HUES6 (cell line): ENCODE measurements at regions not wholly inside any gene's neighbourhood (a gene's known extent, or its start where the extent isn't known, plus 50 kb on each side); places are given as distances from the start of the nearest gene placed in this dataset.

Source experiments
- H3K27ac ChIP-seq: 2 replicates; pipeline ENCODE4 v1.7.0; 2013; ENCODE audit warnings: low read depth, mild to moderate bottlenecking, low read length, inconsistent platforms
- H3K27me3 ChIP-seq: 2 replicates; pipeline ENCODE4 v1.6.1; 2013; ENCODE audit warnings: low read length; ENCODE audit not compliant: control insufficient read depth, insufficient read depth
- H3K36me3 ChIP-seq: 2 replicates; pipeline ENCODE4 v1.6.1; 2013; ENCODE audit warnings: low read length; ENCODE audit not compliant: control insufficient read depth, insufficient read depth
- H3K4me1 ChIP-seq: 2 replicates; pipeline ENCODE4 v1.6.1; 2013; ENCODE audit warnings: low read length; ENCODE audit not compliant: control insufficient read depth, insufficient read depth
- H3K4me3 ChIP-seq: 2 replicates; pipeline ENCODE4 v1.5.1; 2013; ENCODE audit warnings: low read depth, low read length
- H3K9ac ChIP-seq: one replicate; pipeline ENCODE4 v1.6.1; 2013; ENCODE audit warnings: mild to moderate bottlenecking, low read length
- H3K9me3 ChIP-seq: 2 replicates; pipeline ENCODE4 v1.6.1; 2013; ENCODE audit warnings: low read depth, low read length; ENCODE audit not compliant: control insufficient read depth, insufficient read depth

- Histone ChIP-seq H3K27ac (no peak overlapping the region), H3K4me3 (no peak overlapping the region), H3K4me1 (peaks cover 12% of the 10 kb centered on the region)
Observed at GRCh38 chr9:73079326-73079725, 72.3 kb upstream of the ANXA1 start.

GRCh38 chr9:73077625-73078030 lies 74.0 kb upstream of the ANXA1 start:
- H3K4me1 ChIP-seq = peaks cover 12% of the 10 kb centered on the region
- no peak overlapping the region for H3K4me3 ChIP-seq
- H3K27ac ChIP-seq = no peak overlapping the region
- no peaks in the 10 kb centered on the region for H3K27me3 ChIP-seq
- no peaks in the 10 kb centered on the region for H3K9me3 ChIP-seq
- no peaks in the 10 kb centered on the region for H3K36me3 ChIP-seq
- H3K9ac ChIP-seq = no peak overlapping the region

More at GRCh38 chr9:73079326-73079725, 72.3 kb upstream of the ANXA1 start:
- H3K36me3 ChIP-seq = no peaks in the 10 kb centered on the region
- H3K27me3 ChIP-seq = no peaks in the 10 kb centered on the region
- no peak overlapping the region for H3K9ac ChIP-seq
- no peaks in the 10 kb centered on the region for H3K9me3 ChIP-seq

- no peak overlapping the region for H3K9ac ChIP-seq
- no peaks in the 10 kb centered on the region for H3K27me3 ChIP-seq
- no peaks in the 10 kb centered on the region for H3K9me3 ChIP-seq
- H3K4me3 ChIP-seq = no peak overlapping the region
- no peaks in the 10 kb centered on the region for H3K36me3 ChIP-seq
- H3K27ac ChIP-seq = no peak overlapping the region
- peaks cover 12% of the 10 kb centered on the region for H3K4me1 ChIP-seq
Observed at GRCh38 chr9:73076970-73077369, 74.7 kb upstream of the ANXA1 start.

GRCh38 chr9:73074176-73074708 lies 77.4 kb upstream of the ANXA1 start:
- no peaks in the 10 kb centered on the region for H3K36me3 ChIP-seq
- H3K4me3 ChIP-seq = no peak overlapping the region
- H3K9ac ChIP-seq = no peak overlapping the region
- no peaks in the 10 kb centered on the region for H3K4me1 ChIP-seq
- no peaks in the 10 kb centered on the region for H3K9me3 ChIP-seq
- H3K27ac ChIP-seq = no peak overlapping the region
- no peaks in the 10 kb centered on the region for H3K27me3 ChIP-seq

GRCh38 chr9:73073337-73074175 lies 78.1 kb upstream of the ANXA1 start:
- Histone ChIP-seq H3K36me3 (no peaks in the 10 kb centered on the region), H3K9me3 (no peaks in the 10 kb centered on the region), H3K4me3 (no peak overlapping the region), H3K9ac (no peak overlapping the region), H3K27me3 (no peaks in the 10 kb centered on the region), H3K4me1 (no peaks in the 10 kb centered on the region), H3K27ac (no peak overlapping the region)

- H3K9me3 ChIP-seq = no peaks in the 10 kb centered on the region
- H3K27ac ChIP-seq = no peak overlapping the region
- no peak overlapping the region for H3K9ac ChIP-seq
- H3K27me3 ChIP-seq = no peaks in the 10 kb centered on the region
- H3K4me1 ChIP-seq = no peaks in the 10 kb centered on the region
- no peaks in the 10 kb centered on the region for H3K36me3 ChIP-seq
- H3K4me3 ChIP-seq = no peak overlapping the region
Observed at GRCh38 chr9:73067074-73067473, 84.6 kb upstream of the ANXA1 start.

GRCh38 chr9:73065439-73065838 lies 86.2 kb upstream of the ANXA1 start:
- Histone ChIP-seq H3K27ac (no peak overlapping the region), H3K36me3 (no peaks in the 10 kb centered on the region), H3K9me3 (no peaks in the 10 kb centered on the region)

GRCh38 chr9:73064315-73064714 lies 87.3 kb upstream of the ANXA1 start:
- no peaks in the 10 kb centered on the region for H3K9me3 ChIP-seq
- no peak overlapping the region for H3K9ac ChIP-seq

More at GRCh38 chr9:73065439-73065838, 86.2 kb upstream of the ANXA1 start:
- no peaks in the 10 kb centered on the region for H3K27me3 ChIP-seq
- no peak overlapping the region for H3K9ac ChIP-seq
- H3K4me3 ChIP-seq = no peak overlapping the region
- H3K4me1 ChIP-seq = no peaks in the 10 kb centered on the region

GRCh38 chr9:73061146-73061545 lies 90.5 kb upstream of the ANXA1 start:
- no peaks in the 10 kb centered on the region for H3K4me1 ChIP-seq
- no peaks in the 10 kb centered on the region for H3K27me3 ChIP-seq
- H3K9ac ChIP-seq = no peak overlapping the region
- H3K36me3 ChIP-seq = no peaks in the 10 kb centered on the region
- H3K9me3 ChIP-seq = no peaks in the 10 kb centered on the region
- no peak overlapping the region for H3K4me3 ChIP-seq
- H3K27ac ChIP-seq = no peak overlapping the region

More at GRCh38 chr9:73064315-73064714, 87.3 kb upstream of the ANXA1 start:
- Histone ChIP-seq H3K4me3 (no peak overlapping the region), H3K27me3 (no peaks in the 10 kb centered on the region), H3K27ac (no peak overlapping the region), H3K4me1 (no peaks in the 10 kb centered on the region), H3K36me3 (no peaks in the 10 kb centered on the region)

- Histone ChIP-seq H3K4me1 (no peaks in the 10 kb centered on the region), H3K27ac (no peak overlapping the region), H3K4me3 (no peak overlapping the region), H3K27me3 (no peaks in the 10 kb centered on the region), H3K36me3 (no peaks in the 10 kb centered on the region), H3K9ac (no peak overlapping the region), H3K9me3 (no peaks in the 10 kb centered on the region)
Observed at GRCh38 chr9:73059247-73059646, 92.4 kb upstream of the ANXA1 start.

GRCh38 chr9:73056245-73056644 lies 95.4 kb upstream of the ANXA1 start:
- Histone ChIP-seq H3K36me3 (no peaks in the 10 kb centered on the region), H3K4me1 (peaks cover 12% of the 10 kb centered on the region), H3K9me3 (no peaks in the 10 kb centered on the region), H3K27ac (no peak overlapping the region), H3K9ac (no peak overlapping the region), H3K27me3 (no peaks in the 10 kb centered on the region), H3K4me3 (no peak overlapping the region)
